ENCODE measurements at regions not wholly inside any gene's neighbourhood (a gene's known extent, or its start where the extent isn't known, plus 50 kb on each side); places are given as distances from the start of the nearest gene placed in this dataset.
"Not testable (repeated sequence)": the region's sequence is repeated elsewhere in the genome, so short reads cannot be mapped to it uniquely, and the experiment has no call there.

GRCh38 chr22:48403521-48404403 is 1423.9 kb downstream of the BRD1 start:
- no peak for DNase-seq (ENCODE audit: low read depth)

- no peak for DNase-seq (ENCODE audit: low read depth)
Measured at GRCh38 chr22:48402591-48403031, 1425.1 kb downstream of the BRD1 start.

- not testable (repeated sequence) for DNase-seq (ENCODE audit: low read depth)
Measured at GRCh38 chr22:48401523-48401922, 1426.2 kb downstream of the BRD1 start.

DNA sequence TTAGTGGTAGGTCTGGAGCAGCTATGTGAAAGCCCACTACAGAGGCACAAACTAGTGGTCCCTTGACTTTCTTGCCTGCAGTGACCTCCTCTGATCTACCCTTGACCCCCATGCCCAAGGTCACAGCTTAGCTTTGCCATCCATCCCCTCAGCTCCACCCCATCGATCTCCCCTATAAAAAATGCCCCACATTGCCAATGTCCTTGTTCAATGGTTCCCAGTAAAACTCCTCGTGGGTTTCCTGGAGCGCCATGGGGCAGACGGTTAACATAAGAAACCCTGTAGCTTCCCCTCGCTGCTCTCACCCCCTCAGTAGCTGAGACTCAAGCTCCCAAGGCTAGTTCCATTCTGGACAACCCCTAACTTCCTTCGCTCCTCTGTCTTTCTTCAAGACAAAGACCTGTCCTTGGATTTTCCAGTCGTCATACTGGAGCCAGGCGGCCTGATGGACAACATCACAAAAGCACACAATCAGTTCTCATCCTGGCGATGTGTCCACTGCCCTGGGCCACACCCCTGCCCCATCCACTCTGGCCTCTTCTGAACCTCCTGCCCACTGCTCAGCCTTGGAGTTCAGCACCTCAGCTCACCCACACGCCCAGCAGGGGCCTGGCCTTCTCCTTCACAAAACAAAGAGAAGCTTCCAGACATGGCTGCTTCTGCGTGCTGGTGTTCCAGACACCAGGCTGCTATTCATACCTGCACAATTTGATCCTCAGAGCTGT is 1429.3 kb downstream of the BRD1 start:
- no peak for DNase-seq (ENCODE audit: low read depth)

- no peak for DNase-seq (ENCODE audit: low read depth)
Measured at GRCh38 chr22:48397531-48398180, 1430.0 kb downstream of the BRD1 start.

GRCh38 chr22:48396785-48397530 is 1430.7 kb downstream of the BRD1 start:
- no peak for DNase-seq (ENCODE audit: low read depth)

GRCh38 chr22:48396091-48396784 is 1431.4 kb downstream of the BRD1 start:
- DNase-seq (ENCODE audit: low read depth) = no peak

DNA sequence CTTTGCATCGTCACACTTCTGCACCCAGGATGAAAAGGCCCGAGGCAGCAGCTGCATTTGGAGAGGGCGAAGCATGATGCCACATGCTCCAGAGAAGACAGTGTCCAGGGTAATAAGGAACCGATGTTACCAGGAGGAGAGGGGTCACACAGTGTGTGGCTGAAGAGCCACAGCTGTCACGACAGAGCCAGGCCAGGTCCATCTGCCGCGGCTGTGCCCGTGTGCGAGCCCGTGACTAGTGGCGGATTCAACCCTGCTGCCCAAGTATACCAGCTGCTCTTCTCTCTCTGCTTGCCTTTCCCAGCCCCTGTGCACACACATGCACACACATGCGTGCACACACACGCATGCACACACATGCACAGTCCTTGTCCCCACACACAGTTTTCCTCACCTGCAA is 1432.5 kb downstream of the BRD1 start:
- no peak for DNase-seq (ENCODE audit: low read depth)

DNA sequence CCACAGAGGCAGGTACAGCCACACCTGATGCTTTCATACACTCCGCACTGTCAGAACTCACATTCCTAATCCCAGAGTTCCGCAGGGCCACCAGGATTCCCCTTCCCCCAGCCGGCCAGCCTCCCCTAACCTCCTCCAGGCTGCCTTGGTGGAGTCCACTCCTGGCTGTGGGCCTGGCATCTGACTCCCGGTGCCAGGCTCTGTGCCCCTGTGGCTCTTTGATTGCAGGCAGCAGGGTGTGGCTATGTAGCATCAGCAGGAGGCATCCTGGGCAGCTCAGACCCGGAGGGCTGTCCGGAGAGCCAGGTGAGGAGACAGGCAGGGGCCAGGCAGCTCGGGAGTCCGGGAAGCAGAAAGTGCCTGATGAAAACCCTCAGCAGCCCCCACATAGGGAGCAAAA is 1432.9 kb downstream of the BRD1 start:
- DNase-seq (ENCODE audit: low read depth) = no peak

DNA sequence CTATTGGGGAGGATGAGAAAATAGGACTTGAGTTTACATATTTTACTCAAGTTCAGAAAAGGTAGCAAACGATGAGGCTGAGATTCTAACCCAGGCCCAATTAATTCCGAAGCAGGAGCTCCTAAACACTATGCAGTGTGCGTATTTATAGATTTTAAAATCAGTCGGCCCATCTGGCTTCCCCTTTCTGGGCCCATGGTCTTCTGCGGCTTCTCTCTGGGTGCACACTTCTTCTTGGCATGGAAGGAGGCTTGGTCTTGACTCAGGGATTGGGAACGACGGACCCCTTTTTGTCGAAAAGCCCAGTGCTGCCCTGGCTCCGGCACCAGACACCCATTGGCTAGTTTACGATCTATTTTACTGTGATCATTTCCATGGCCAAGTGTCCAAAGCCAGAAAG is 1433.8 kb downstream of the BRD1 start:
- DNase-seq (ENCODE audit: low read depth) = no peak

DNA sequence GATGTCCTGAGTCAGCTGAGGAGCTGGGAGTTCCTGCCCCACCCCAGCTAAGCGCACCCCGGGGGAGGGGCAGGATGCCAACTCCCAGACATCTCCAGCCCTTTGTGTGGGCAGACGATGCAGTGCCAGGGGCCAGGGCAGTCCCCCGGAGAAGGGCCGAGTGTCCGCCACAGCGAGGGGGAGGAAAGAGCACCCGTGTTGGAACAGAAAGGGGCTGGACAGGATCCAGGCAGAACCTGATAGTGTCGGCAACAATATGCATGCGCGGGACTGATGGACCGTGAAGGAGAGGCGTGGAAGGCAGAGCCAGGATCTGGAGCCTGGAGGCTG is 1434.7 kb downstream of the BRD1 start:
- no peak for DNase-seq (ENCODE audit: low read depth)

DNA sequence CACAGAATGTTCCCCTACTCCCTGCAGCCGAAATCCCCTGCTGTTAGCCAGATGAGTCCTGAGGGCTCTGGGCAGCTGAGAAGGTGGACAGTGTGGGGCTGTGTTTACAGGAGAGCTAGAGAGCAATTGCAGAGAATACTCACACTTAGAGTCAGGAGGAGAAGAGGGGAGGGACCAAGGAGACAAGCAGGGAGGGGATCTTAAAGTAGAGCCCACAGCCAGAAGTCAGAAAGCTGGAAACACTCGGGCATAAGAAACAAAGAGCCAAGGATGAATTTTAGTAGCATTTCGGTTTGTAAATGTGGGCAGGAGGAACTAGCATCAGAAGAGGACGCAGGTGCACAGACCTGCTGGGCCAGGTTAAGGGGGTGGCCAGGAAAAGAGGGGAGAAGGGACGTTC is 1435.9 kb downstream of the BRD1 start:
- DNase-seq (ENCODE audit: low read depth) = no peak

- no peak for DNase-seq (ENCODE audit: low read depth)
Measured at GRCh38 chr22:48391171-48391711, 1436.4 kb downstream of the BRD1 start.

GRCh38 chr22:48389916-48390315 is 1437.8 kb downstream of the BRD1 start:
- DNase-seq (ENCODE audit: low read depth) = no peak

DNA sequence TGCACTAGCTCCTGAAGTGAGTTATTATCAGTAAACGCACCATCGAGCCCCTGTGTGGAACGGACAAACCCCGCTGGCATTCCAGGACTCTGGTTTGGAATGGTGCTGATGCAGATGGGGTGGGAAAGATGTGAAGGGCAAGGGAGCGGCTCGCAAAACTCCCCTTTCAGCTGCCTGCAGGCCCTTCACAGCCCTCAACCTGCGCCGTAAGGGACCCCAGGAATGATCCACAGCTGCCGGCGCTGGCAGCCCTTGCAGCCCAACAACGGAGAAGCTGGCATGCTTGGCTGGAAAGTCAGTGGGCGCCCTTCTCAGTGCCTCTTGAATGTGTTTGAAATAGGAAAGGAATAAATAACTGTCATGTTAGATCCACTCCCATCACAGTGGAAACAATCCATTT is 1445.5 kb downstream of the BRD1 start:
- no peak for DNase-seq (ENCODE audit: low read depth)

DNA sequence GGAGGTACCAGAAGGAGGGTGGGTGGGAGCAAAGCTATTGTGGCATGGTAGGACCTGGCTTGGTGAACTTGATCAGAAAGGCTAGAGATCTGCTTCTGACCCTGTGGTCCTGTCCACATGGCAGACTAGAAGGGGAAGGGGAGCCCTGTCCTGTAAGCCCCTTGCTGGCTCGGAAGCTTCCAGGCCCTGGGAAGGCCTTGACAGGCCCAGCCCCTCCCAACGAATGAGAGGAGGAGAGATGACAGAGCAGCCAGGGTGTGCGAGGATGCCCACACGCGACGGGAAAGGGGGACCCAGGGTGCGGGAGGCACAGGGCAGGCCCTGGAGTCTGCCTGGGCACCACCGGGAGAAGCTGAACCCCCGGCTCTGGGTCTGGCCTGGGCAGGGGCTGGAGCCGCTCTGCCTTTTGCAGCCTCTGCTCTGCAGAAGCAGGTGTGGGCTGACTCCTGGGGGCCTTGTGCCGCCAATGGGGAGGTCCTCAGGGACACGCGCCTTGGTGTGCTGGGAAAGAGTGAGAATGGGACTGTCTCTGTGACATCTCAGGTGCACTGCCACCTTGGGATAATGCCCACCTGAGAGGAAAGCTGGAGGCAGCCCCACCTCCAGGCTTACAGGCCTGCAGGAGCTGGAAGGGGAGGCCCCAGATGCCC is 1447.5 kb downstream of the BRD1 start:
- DNase-seq (ENCODE audit: low read depth) = no peak

GRCh38 chr22:48379371-48379770 is 1448.3 kb downstream of the BRD1 start:
- no peak for DNase-seq (ENCODE audit: low read depth)

DNA sequence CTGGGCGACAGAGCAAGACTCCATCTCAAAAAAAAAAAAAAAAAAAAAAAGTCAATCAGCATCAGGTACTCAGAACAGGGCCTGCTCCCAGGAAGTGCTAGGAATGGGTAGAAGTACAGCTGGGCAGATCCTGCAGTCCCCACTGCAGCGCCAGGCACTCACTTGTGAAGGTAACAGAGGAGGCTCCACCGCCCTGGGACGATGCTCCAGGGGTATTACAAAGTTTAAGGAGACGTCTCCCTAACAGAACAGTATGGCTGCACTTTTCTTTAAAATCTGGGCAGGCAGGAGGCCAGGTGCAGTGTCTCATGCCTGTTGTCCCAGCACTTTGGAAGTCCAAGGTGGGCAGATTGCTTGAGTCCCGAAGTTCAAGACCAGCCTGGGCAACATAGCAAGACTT is 1449.0 kb downstream of the BRD1 start:
- no peak for DNase-seq (ENCODE audit: low read depth)

DNA sequence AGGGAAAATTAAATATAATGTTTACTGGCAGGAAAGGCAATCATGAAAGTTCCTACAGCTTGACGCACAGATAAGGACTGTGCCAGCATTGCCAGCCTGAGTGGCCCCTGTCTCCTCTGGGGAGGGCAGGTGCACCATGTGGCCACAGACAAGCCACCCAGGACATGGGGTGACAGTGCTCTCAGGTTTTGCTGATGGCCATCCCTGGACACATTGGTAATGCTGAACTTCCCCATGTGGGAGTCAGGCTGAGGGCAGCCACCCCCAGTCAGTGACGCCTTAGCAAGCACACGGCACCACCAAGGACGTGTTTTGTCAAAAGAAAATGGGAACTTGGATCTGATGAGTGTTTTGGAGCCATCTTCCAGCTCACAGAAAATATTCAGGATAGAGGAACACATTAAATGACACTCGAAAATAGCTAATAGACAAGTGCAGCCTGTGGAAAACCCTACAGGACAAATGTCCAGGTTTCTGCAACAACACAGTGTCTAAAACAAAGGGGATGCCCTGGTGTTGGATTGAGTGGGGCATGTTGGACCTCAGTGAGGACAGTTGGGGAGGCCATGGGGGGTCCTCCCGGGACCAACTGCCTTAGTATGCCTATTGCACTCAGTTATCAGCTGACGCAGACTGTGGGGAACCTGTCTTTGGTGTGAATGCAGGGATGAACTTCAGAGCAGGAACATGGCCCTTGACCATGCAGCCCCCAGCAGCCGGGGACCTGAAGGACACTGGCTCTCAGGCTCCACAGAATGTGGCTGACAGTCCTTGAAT is 1450.5 kb downstream of the BRD1 start:
- no peak for DNase-seq (ENCODE audit: low read depth)

GRCh38 chr22:48376428-48376827 is 1451.2 kb downstream of the BRD1 start:
- DNase-seq (ENCODE audit: low read depth) = no peak

Data from activated T-helper 1 cell treated with Interleukin-2 at 50 U/mL for 16 hours (primary cell).